Nephron progenitor cell (in vitro differentiated cells): ENCODE measurements at regions not wholly inside any gene's neighbourhood (a gene's known extent, or its start where the extent isn't known, plus 50 kb on each side); places are given as distances from the start of the nearest gene placed in this dataset.

ENCODE experiments used
- DNase-seq: peaks from one replicate; pipeline ENCODE4 v3.0.0; 2021
- H3K27ac Mint-ChIP-seq: 2 replicates; pipeline ENCODE4 v1.8.0; 2021; ENCODE audit warnings: mild to moderate bottlenecking, moderate library complexity, mixed read lengths
- H3K27me3 Mint-ChIP-seq: 2 replicates; pipeline ENCODE4 v1.8.0; 2021; ENCODE audit warnings: mild to moderate bottlenecking, low read depth, mixed read lengths; ENCODE audit not compliant: poor library complexity
- H3K36me3 Mint-ChIP-seq: 2 replicates; pipeline ENCODE4 v1.8.0; 2021; ENCODE audit warnings: low read depth, mixed read lengths
- H3K4me1 Mint-ChIP-seq: 2 replicates; pipeline ENCODE4 v1.8.0; 2021; ENCODE audit warnings: mixed read lengths
- H3K4me3 Mint-ChIP-seq: 2 replicates; pipeline ENCODE4 v1.8.0; 2021; ENCODE audit warnings: mild to moderate bottlenecking, moderate library complexity, mixed read lengths
- H3K9me3 Mint-ChIP-seq: 2 replicates; pipeline ENCODE4 v1.8.0; 2021; ENCODE audit warnings: mild to moderate bottlenecking, moderate library complexity, mixed read lengths
- TF ChIP-seq, protein P1 (sequence below): fragments of 200-600 bp; sonication (generic); IDR thresholded peaks from 2 replicates; pipeline ENCODE4 v1.5.0; 2021; ENCODE audit warnings: antibody characterized with exemption

DNA sequence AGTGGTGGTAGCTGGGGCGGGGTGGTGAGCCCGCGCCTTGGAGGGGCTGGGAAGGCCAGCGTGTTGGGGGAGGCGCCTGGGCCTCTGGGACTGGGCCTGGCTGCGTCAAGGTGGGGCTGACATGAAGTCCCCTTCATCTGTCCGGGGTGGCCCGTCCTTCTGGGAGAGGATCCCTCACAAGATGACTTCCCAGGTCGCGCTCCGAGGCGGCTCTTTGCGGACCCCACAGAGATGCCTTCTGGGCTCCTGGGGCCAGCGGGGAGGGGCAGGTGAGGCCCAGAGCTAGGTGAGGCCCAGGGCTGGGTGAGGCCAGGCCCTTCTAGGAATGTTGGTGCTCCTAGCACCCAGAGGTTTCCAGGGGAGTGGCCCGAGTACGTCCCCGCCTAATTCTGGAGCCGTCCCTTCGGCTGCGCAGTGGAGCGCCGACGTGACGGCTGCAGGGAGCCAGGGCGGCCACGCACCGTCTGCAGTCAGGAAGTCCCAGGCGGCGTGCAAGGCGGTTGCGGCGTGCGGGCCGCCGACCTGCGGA is 58.2 kb upstream of the NUPR2 start:
- no peak overlapping the region for H3K27ac Mint-ChIP-seq
- H3K4me3 Mint-ChIP-seq, result no peak overlapping the region
- H3K4me1 Mint-ChIP-seq, result no peaks in the 10 kb centered on the region
- no peak for DNase-seq
- H3K27me3 Mint-ChIP-seq, result no peaks in the 10 kb centered on the region
- peaks cover 83% of the 10 kb centered on the region for H3K9me3 Mint-ChIP-seq
- TF ChIP-seq, protein P1, sequence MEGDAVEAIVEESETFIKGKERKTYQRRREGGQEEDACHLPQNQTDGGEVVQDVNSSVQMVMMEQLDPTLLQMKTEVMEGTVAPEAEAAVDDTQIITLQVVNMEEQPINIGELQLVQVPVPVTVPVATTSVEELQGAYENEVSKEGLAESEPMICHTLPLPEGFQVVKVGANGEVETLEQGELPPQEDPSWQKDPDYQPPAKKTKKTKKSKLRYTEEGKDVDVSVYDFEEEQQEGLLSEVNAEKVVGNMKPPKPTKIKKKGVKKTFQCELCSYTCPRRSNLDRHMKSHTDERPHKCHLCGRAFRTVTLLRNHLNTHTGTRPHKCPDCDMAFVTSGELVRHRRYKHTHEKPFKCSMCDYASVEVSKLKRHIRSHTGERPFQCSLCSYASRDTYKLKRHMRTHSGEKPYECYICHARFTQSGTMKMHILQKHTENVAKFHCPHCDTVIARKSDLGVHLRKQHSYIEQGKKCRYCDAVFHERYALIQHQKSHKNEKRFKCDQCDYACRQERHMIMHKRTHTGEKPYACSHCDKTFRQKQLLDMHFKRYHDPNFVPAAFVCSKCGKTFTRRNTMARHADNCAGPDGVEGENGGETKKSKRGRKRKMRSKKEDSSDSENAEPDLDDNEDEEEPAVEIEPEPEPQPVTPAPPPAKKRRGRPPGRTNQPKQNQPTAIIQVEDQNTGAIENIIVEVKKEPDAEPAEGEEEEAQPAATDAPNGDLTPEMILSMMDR, result no peak
- no peaks in the 10 kb centered on the region for H3K36me3 Mint-ChIP-seq
